Ovary (tissue), 7 donors: ENCODE measurements at regions not wholly inside any gene's neighbourhood (a gene's known extent, or its start where the extent isn't known, plus 50 kb on each side); places are given as distances from the start of the nearest gene placed in this dataset.

Experiments
- DNase-seq, 5 donors: peaks; one replicate each; pipeline ENCODE4 v3.0.0-alpha.2; 2019 to 2020
- H3K27ac ChIP-seq, 2 donors: fragments of 200-600 bp; one replicate each; pipeline versions ENCODE4 v1.5.1 to v1.8.0; 2019 to 2022
- H3K27me3 ChIP-seq: fragments of 200-600 bp; one replicate; pipeline ENCODE4 v1.8.0; 2022
- H3K36me3 ChIP-seq: fragments of 200-600 bp; sonication (generic); one replicate; pipeline ENCODE4 v1.5.1; 2019
- H3K4me1 ChIP-seq: one replicate; pipeline ENCODE4 v1.8.1; 2013; ENCODE audit warnings: mild to moderate bottlenecking, moderate library complexity; ENCODE audit not compliant: insufficient read depth
- H3K4me3 ChIP-seq: fragments of 200-600 bp; sonication (generic); one replicate; pipeline ENCODE4 v1.5.1; 2017
- H3K9me3 ChIP-seq, 2 donors: fragments of 200-600 bp in 1 of 2; sonication (generic) in 1 of 2; one replicate each; pipeline versions ENCODE4 v1.5.1 to v1.8.1; 2013 to 2019; ENCODE audit warnings: mild to moderate bottlenecking in 1 of 2, moderate library complexity in 1 of 2
- CTCF ChIP-seq, 3 donors: fragments of 450-650 bp in 2 of 3; fragments of 200-600 bp in 1 of 3; IDR thresholded peaks; one replicate each; pipeline versions ENCODE4 v1.5.1 to v1.8.0; 2016 to 2022; ENCODE audit warnings: antibody characterized with exemption in 3 of 3, mild to moderate bottlenecking in 1 of 3
- EP300 ChIP-seq: sonication (generic); formaldehyde crosslinking; IDR thresholded peaks from one replicate; pipeline ENCODE4 v1.6.1; 2017; ENCODE audit warnings: antibody characterized with exemption
- POLR2A ChIP-seq: fragments of 450-650 bp; IDR thresholded peaks from one replicate; pipeline ENCODE4 v1.6.1; 2017; ENCODE audit warnings: antibody characterized with exemption, mild to moderate bottlenecking, moderate library complexity
- WGBS, 3 donors: extraction: QIAGEN DNeasy Blood & Tissue Kit in 1 of 3; methylation state at CpG; one replicate each; pipeline versions ENCODE4 v1.1.5 to v1.1.7; 2013 to 2017; 5-methylcytosine and 5-hydroxymethylcytosine counted together
- intact Hi-C, 4 donors: fragments of 100-400 bp; cut with DNase I; formaldehyde crosslinking; loops; one replicate each; pipeline versions ENCODE4 v1.11.0 to v1.15.1; 2022 to 2023
- donor health status: DM: no; HTN: no; CAD: no; lungs with moderate emphysema.
- donor health status: DM: no; HTN: no; CAD: no.
- donor health status: Bipolar disorder and iron deficiency.
- donor health status: DM: no; HTN: no; CAD: no.
- donor health status: DM: yes; HTN: yes; CAD: no.

- TF ChIP-seq POLR2A (no peak), CTCF (IDR thresholded peaks at IDR 0.05) (no peak), EP300 (no peak)
- H3K27me3 ChIP-seq: no peaks in the 10 kb centered on the region
- no peaks in the 10 kb centered on the region for H3K9me3 ChIP-seq
- DNase-seq: peak in 1 of 5 donors; percentile 17
- no peaks in the 10 kb centered on the region for H3K4me1 ChIP-seq
- H3K36me3 ChIP-seq: no peaks in the 10 kb centered on the region
- WGBS, 3 donors: 24 to 34% (median 34%) methylated on average over 5 of the region's 5 CpGs
- H3K27ac ChIP-seq: no peak overlapping the region
- H3K4me3 ChIP-seq: no peak overlapping the region
- intact Hi-C loops: no loop called here
Observed at GRCh38 chrX:10360116-10360515, 203.3 kb downstream of the CLCN4 start.

- no peaks in the 10 kb centered on the region for H3K9me3 ChIP-seq
- DNase-seq: no peak
- WGBS, 3 donors: 65 to 75% (median 73%) methylated on average over 5 of the region's 5 CpGs
- TF ChIP-seq EP300: no peak
- TF ChIP-seq CTCF (IDR thresholded peaks at IDR 0.05): no peak
- no peak for TF ChIP-seq POLR2A
- intact Hi-C loops: no loop called here
- H3K27ac ChIP-seq: no peak overlapping the region
- H3K4me1 ChIP-seq: no peaks in the 10 kb centered on the region
- H3K4me3 ChIP-seq: no peak overlapping the region
- no peaks in the 10 kb centered on the region for H3K27me3 ChIP-seq
- H3K36me3 ChIP-seq: no peaks in the 10 kb centered on the region
Observed at GRCh38 chrX:10365532-10366265, 208.9 kb downstream of the CLCN4 start.

- intact Hi-C loops: no loop called here
- WGBS, 3 donors: 67 to 70% (median 68%) methylated on average over 5 of the region's 5 CpGs
- TF ChIP-seq CTCF (IDR thresholded peaks at IDR 0.05) (no peak), POLR2A (no peak), EP300 (no peak)
Observed at GRCh38 chrX:10367406-10367805, 210.6 kb downstream of the CLCN4 start.

GRCh38 chrX:10370976-10371375, 214.2 kb downstream of the CLCN4 start:
- DNase-seq: no peak
- no peak overlapping the region for H3K27ac ChIP-seq
- intact Hi-C loops: no loop called here
- 73 to 76% (median 76%) methylated on average over 2 of the region's 2 CpGs for WGBS, 3 donors
- H3K27me3 ChIP-seq: no peaks in the 10 kb centered on the region
- H3K36me3 ChIP-seq: no peaks in the 10 kb centered on the region
- H3K9me3 ChIP-seq: no peaks in the 10 kb centered on the region
- H3K4me3 ChIP-seq: no peak overlapping the region
- TF ChIP-seq CTCF (IDR thresholded peaks at IDR 0.05) (no peak), POLR2A (no peak), EP300 (no peak)
- no peaks in the 10 kb centered on the region for H3K4me1 ChIP-seq

More at GRCh38 chrX:10367406-10367805, 210.6 kb downstream of the CLCN4 start:
- no peaks in the 10 kb centered on the region for H3K4me1 ChIP-seq
- no peak for DNase-seq
- H3K4me3 ChIP-seq: no peak overlapping the region
- no peak overlapping the region for H3K27ac ChIP-seq
- no peaks in the 10 kb centered on the region for H3K36me3 ChIP-seq
- H3K27me3 ChIP-seq: no peaks in the 10 kb centered on the region
- no peaks in the 10 kb centered on the region for H3K9me3 ChIP-seq
